Neural cell (in vitro differentiated cells): ENCODE measurements at regions not wholly inside any gene's neighbourhood (a gene's known extent, or its start where the extent isn't known, plus 50 kb on each side); places are given as distances from the start of the nearest gene placed in this dataset.

Experiments
- H2AFZ ChIP-seq: fragments of 200-600, 300-800 bp; sonication (generic), shearing (Covaris generic); 2 replicates; pipeline ENCODE4 v1.6.0; 2014; ENCODE audit warnings: low read depth, mild to moderate bottlenecking, antibody characterized with exemption, low read length, moderate library complexity
- H3F3A ChIP-seq: fragments of 200-600 bp; shearing (Covaris generic); 2 replicates; pipeline ENCODE4 v1.6.1; 2016; ENCODE audit warnings: mild to moderate bottlenecking, moderate library complexity, mixed read lengths, antibody characterized with exemption, low read length; ENCODE audit not compliant: insufficient read depth, poor library complexity, severe bottlenecking
- H3K27ac ChIP-seq: fragments of 200-600, 300-800 bp; sonication (generic), shearing (Covaris generic); 2 replicates; pipeline ENCODE4 v1.5.1; 2014; ENCODE audit warnings: mild to moderate bottlenecking, low read length, moderate library complexity
- H3K27me3 ChIP-seq: fragments of 300-800, 200-600 bp; sonication (generic), shearing (Covaris generic); 2 replicates; pipeline ENCODE4 v1.6.0; 2014; ENCODE audit warnings: mild to moderate bottlenecking, low read depth, low read length, moderate library complexity; ENCODE audit not compliant: insufficient read depth
- H3K36me3 ChIP-seq: fragments of 300-800, 200-600 bp; sonication (generic), shearing (Covaris generic); 2 replicates; pipeline ENCODE4 v1.5.1; 2014; ENCODE audit warnings: mild to moderate bottlenecking, antibody characterized with exemption, low read length, moderate library complexity; ENCODE audit not compliant: insufficient read depth
- H3K4me2 ChIP-seq: fragments of 300-800, 200-600 bp; sonication (generic), shearing (Covaris generic); 2 replicates; pipeline ENCODE4 v1.6.0; 2014; ENCODE audit warnings: mild to moderate bottlenecking, low read length
- H3K4me3 ChIP-seq: fragments of 300-800, 200-600 bp; sonication (generic), shearing (Covaris generic); 2 replicates; pipeline ENCODE4 v1.5.1; 2014; ENCODE audit warnings: mild to moderate bottlenecking, low read length, moderate library complexity
- H3K79me2 ChIP-seq: fragments of 200-600 bp; shearing (Covaris generic); replicated peaks from 2 replicates; pipeline ENCODE4 v1.6.0; 2014; ENCODE audit warnings: mild to moderate bottlenecking, low read length, moderate library complexity; ENCODE audit not compliant: insufficient read depth
- H3K9ac ChIP-seq: fragments of 300-800, 200-600 bp; sonication (generic), shearing (Covaris generic); 2 replicates; pipeline ENCODE4 v1.6.1; 2016; ENCODE audit warnings: mild to moderate bottlenecking, low read length, mixed read lengths
- H3K9me2 ChIP-seq: fragments of 200-600 bp; shearing (Covaris generic); 2 replicates; pipeline ENCODE4 v1.6.1; 2016; ENCODE audit warnings: mild to moderate bottlenecking, low read length, mixed read lengths; ENCODE audit not compliant: insufficient read depth
- H3K9me3 ChIP-seq: fragments of 200-600, 300-800 bp; sonication (generic), shearing (Covaris generic); 2 replicates; pipeline ENCODE4 v1.6.1; 2016; ENCODE audit warnings: mild to moderate bottlenecking, mixed run types, low read length, moderate library complexity, mixed read lengths
- H4K20me1 ChIP-seq: fragments of 200-600 bp; shearing (Covaris generic); 2 replicates; pipeline ENCODE4 v1.6.1; 2016; ENCODE audit warnings: mild to moderate bottlenecking, mixed run types; ENCODE audit not compliant: insufficient read depth
- EP300 ChIP-seq: fragments of 450-650 bp; conservative IDR thresholded peaks from 2 replicates; pipeline ENCODE4 v1.6.1; 2014; ENCODE audit warnings: antibody characterized with exemption, mild to moderate bottlenecking, moderate library complexity; ENCODE audit not compliant: poor library complexity, severe bottlenecking
- EZH2 ChIP-seq: fragments of 200-600, 300-800 bp; shearing (Covaris generic), sonication (generic); IDR thresholded peaks from 2 replicates; pipeline ENCODE4 v1.6.1; 2014; ENCODE audit warnings: antibody characterized with exemption, low read length, borderline replicate concordance, mild to moderate bottlenecking; ENCODE audit not compliant: insufficient read depth, poor library complexity, severe bottlenecking
- MXI1 ChIP-seq: fragments of 450-650 bp; conservative IDR thresholded peaks from 2 replicates; pipeline ENCODE4 v1.6.1; 2014; ENCODE audit warnings: antibody characterized with exemption, mild to moderate bottlenecking; ENCODE audit not compliant: poor library complexity, severe bottlenecking
- POLR2AphosphoS5 ChIP-seq: IDR thresholded peaks from 2 replicates; pipeline ENCODE4 v1.6.1; 2012
- RAD21 ChIP-seq: fragments of 450-650 bp; conservative IDR thresholded peaks from 2 replicates; pipeline ENCODE4 v1.6.1; 2014; ENCODE audit warnings: antibody characterized with exemption, mild to moderate bottlenecking, moderate library complexity
- REST ChIP-seq: IDR thresholded peaks from 2 replicates; pipeline ENCODE4 v1.6.1; 2012; ENCODE audit warnings: borderline replicate concordance
- SMC3 ChIP-seq: fragments of 450-650 bp; conservative IDR thresholded peaks from 2 replicates; pipeline ENCODE4 v1.6.1; 2014; ENCODE audit warnings: antibody characterized with exemption, mild to moderate bottlenecking, moderate library complexity; ENCODE audit not compliant: poor library complexity
- TAF1 ChIP-seq: IDR thresholded peaks from 2 replicates; pipeline ENCODE4 v1.6.1; 2012; ENCODE audit warnings: low read depth
- TF ChIP-seq, protein P1 (sequence below): fragments of 450-650 bp; IDR thresholded peaks from 2 replicates; pipeline ENCODE4 v1.5.1; 2014; ENCODE audit warnings: antibody characterized with exemption, mild to moderate bottlenecking, moderate library complexity; ENCODE audit not compliant: poor library complexity, severe bottlenecking

GRCh38 chr9:21568484-21568883 lies 86.4 kb upstream of the IFNE start:
- no peak overlapping the region for H3K27ac ChIP-seq
- H3K9me3 ChIP-seq, result no peaks in the 10 kb centered on the region
- no peak overlapping the region for H3K9ac ChIP-seq
- TF ChIP-seq EP300, result no peak
- TF ChIP-seq TAF1, result no peak
- no peak overlapping the region for H2AFZ ChIP-seq
- H3K36me3 ChIP-seq, result no peaks in the 10 kb centered on the region
- H3K4me2 ChIP-seq, result no peak overlapping the region
- H3K79me2 ChIP-seq, result no peaks in the 10 kb centered on the region
- H3F3A ChIP-seq, result no peaks in the 10 kb centered on the region
- no peak overlapping the region for H3K4me3 ChIP-seq
- H3K9me2 ChIP-seq, result no peaks in the 10 kb centered on the region
- no peaks in the 10 kb centered on the region for H4K20me1 ChIP-seq
- H3K27me3 ChIP-seq, result peaks cover 14% of the 10 kb centered on the region

GRCh38 chr9:21569721-21570120 lies 87.6 kb upstream of the IFNE start:
- no peak overlapping the region for H3K9ac ChIP-seq
- no peak overlapping the region for H3K4me3 ChIP-seq
- H3K9me3 ChIP-seq, result no peaks in the 10 kb centered on the region

More at GRCh38 chr9:21569721-21570120, 87.6 kb upstream of the IFNE start:
- no peaks in the 10 kb centered on the region for H3K36me3 ChIP-seq
- no peak overlapping the region for H2AFZ ChIP-seq
- H3K9me2 ChIP-seq, result no peaks in the 10 kb centered on the region
- H3K27me3 ChIP-seq, result peaks cover 10% of the 10 kb centered on the region
- no peak overlapping the region for H3K27ac ChIP-seq
- no peak overlapping the region for H3K4me2 ChIP-seq
- no peak for TF ChIP-seq SMC3
- no peak for TF ChIP-seq TAF1
- TF ChIP-seq EP300, result no peak
- no peak for TF ChIP-seq EZH2
- TF ChIP-seq POLR2AphosphoS5, result no peak
- no peak for TF ChIP-seq REST
- TF ChIP-seq MXI1, result no peak
- TF ChIP-seq, protein P1, sequence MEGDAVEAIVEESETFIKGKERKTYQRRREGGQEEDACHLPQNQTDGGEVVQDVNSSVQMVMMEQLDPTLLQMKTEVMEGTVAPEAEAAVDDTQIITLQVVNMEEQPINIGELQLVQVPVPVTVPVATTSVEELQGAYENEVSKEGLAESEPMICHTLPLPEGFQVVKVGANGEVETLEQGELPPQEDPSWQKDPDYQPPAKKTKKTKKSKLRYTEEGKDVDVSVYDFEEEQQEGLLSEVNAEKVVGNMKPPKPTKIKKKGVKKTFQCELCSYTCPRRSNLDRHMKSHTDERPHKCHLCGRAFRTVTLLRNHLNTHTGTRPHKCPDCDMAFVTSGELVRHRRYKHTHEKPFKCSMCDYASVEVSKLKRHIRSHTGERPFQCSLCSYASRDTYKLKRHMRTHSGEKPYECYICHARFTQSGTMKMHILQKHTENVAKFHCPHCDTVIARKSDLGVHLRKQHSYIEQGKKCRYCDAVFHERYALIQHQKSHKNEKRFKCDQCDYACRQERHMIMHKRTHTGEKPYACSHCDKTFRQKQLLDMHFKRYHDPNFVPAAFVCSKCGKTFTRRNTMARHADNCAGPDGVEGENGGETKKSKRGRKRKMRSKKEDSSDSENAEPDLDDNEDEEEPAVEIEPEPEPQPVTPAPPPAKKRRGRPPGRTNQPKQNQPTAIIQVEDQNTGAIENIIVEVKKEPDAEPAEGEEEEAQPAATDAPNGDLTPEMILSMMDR, result no peak
- TF ChIP-seq RAD21, result no peak
- H4K20me1 ChIP-seq, result no peaks in the 10 kb centered on the region
- no peaks in the 10 kb centered on the region for H3K79me2 ChIP-seq
- H3F3A ChIP-seq, result no peaks in the 10 kb centered on the region
